ENCODE measurements at regions not wholly inside any gene's neighbourhood (a gene's known extent, or its start where the extent isn't known, plus 50 kb on each side); places are given as distances from the start of the nearest gene placed in this dataset.

DNA sequence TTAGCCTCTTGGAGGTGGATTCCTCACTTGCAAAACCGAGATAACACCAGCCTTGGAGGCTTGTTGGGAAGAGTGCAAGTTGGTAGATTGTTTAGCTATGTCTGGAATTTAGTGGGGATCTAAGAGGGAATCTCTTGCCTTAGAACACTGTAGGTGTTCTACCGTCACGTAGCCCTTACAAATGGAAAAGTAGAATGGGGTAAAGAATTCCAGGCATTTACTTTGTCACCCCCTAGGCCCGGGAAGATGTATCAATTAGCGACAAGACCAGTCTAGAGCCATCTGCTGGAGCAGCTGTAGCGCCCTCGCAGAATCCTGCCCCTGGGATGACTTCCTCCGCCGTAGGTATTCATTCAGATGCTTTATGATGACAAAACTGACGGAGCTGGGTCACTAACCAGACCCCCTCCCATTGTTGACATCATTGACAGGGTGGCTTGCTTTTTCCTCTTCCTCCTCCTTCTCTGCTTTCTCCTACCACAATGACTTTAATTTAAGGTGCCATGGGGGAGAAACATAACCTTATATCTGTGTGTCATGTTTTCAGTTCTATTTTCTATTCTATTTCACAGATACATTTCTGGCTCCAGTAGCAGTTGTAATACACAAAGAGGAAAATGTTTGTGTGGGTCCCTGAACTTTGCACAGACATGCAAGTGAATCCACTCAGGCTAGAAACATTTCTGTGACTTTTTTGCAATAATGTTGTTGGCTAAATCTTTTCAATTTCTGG is 262.6 kb upstream of the LYZL1 start:
- DNase-seq = no peak

- no peak for DNase-seq
Observed at GRCh38 chr10:29026802-29027580, 261.9 kb upstream of the LYZL1 start.

- DNase-seq = no peak
Observed at GRCh38 chr10:29028486-29028885, 260.4 kb upstream of the LYZL1 start.

- DNase-seq = no peak
Observed at GRCh38 chr10:29030900-29031299, 258.0 kb upstream of the LYZL1 start.

- DNase-seq = no peak
Observed at GRCh38 chr10:29032169-29032568, 256.7 kb upstream of the LYZL1 start.

- no peak for DNase-seq
Observed at GRCh38 chr10:29033311-29033940, 255.4 kb upstream of the LYZL1 start.

- no peak for DNase-seq
Observed at GRCh38 chr10:29034592-29034991, 254.3 kb upstream of the LYZL1 start.

- no peak for DNase-seq
Observed at GRCh38 chr10:29035721-29036120, 253.1 kb upstream of the LYZL1 start.

DNA sequence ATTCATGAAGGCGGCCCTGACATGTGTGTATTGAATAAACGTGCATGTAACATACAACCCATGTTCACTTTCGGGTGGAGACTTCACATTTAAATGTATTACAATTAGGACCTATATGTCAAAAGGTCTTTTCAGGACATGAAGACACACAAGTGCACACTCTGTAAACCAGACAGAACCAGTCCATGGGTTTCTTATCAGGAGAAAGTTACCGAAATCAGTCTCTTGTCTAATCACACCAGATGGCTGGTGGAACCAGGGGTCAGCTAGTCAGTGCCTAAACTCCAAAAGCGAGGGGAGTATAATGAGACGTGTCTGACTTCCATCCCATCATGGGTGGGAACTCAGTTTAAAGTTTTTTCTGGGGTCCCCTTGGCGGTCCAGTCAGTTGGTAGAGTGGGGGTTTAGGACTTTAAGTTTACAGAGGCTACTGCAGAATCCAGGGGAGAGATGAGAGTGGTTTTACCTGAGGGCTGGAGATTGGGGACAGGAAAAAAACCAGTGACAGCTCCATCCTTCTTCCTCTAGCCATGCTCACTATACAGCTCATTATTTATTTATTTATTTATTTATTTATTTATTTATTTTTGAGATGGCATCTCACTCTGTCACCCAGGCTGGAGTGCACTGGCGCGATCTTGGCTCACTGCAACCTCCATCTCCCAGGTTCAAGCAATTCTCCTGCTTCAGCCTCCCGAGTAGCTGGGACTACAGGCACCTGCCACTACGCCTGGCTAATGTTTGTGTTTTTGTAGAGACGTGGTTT is 251.3 kb upstream of the LYZL1 start:
- no peak for DNase-seq

DNA sequence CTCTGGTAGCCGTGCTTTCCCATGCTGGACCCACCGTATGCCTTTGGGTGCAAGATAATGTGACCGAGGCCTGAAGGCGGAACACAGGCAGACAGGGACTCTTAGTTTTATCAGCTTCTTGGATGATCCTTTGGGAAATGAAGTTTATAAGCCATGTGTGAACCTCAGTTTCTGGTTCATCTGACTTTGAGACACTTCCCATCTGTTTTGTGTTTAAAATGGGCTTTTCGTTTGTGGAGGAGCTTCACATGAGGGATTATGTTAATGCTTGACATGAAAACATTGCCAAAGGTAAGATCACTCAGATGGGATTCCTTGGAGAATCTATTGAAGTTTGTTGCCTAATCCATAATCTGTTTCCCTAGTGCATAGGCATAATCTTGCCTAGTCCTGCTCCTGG is 249.8 kb upstream of the LYZL1 start:
- DNase-seq = no peak

- no peak for DNase-seq
Observed at GRCh38 chr10:29039677-29040189, 249.1 kb upstream of the LYZL1 start.

GRCh38 chr10:29041616-29042015 is 247.3 kb upstream of the LYZL1 start:
- no peak for DNase-seq

GRCh38 chr10:29048506-29048905 is 240.4 kb upstream of the LYZL1 start:
- no peak for DNase-seq

DNA sequence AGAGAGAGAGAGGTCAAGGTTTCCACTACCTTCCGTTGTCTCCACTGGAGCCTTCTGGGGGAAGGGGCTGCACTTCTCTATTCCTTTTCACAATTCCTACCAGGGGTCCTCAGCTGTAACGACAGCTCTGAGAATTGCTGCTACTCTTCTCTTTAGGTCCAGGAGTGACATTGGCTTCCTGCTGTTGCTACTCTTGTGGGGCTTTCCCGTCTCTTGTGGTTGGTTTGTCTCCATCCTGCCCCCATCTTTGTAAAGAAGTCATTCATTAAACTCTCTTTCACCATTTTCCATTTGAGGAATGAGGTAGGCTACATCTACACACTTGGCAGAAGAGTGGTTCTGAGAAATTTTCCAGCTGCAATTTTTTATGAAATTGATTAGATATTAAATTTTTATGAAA is 238.8 kb upstream of the LYZL1 start:
- no peak for DNase-seq

GRCh38 chr10:29055101-29055500 is 233.8 kb upstream of the LYZL1 start:
- no peak for DNase-seq

DNA sequence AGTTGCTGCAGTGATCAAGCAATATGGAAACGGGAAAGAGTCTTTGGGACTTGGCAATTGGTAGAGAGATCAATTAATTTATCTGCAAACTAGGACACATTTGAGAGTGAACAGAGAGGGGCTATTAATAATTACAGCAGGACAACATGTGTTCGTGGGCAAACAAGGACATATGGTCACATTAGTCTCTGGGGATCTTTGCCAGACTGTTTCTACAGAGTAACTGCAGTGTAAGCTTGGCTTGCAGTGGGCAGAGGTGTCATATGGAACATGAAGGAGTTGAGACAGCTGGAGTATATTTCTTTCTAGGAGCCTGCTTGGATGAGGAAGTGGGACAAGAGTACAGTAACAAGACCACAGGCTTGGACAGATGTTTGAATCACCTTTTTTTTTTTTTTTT is 232.1 kb upstream of the LYZL1 start:
- DNase-seq = no peak

DNA sequence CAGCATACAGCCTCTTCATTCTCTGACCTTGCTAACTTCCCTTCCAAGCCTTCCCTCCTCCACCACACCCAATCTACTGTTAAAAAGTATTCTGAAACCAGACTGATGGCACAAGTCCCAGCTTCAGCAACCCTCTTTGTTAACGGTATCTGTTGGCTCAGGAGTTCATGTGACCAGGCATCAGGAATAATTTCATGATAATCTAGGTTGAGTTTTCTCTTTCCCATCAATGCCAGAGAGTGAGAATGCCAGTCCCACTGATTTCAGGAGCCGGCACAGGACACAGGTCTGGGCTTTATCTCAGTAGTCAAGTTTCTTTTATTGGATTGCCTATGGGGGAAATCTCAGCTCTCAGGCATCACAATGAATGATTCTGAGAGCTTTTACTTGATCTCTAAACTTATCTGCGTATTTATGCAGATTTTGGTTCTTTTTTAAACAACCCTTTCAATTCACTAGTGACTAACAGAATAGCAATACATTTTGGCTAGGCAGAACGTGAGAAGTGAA is 231.0 kb upstream of the LYZL1 start:
- no peak for DNase-seq

DNA sequence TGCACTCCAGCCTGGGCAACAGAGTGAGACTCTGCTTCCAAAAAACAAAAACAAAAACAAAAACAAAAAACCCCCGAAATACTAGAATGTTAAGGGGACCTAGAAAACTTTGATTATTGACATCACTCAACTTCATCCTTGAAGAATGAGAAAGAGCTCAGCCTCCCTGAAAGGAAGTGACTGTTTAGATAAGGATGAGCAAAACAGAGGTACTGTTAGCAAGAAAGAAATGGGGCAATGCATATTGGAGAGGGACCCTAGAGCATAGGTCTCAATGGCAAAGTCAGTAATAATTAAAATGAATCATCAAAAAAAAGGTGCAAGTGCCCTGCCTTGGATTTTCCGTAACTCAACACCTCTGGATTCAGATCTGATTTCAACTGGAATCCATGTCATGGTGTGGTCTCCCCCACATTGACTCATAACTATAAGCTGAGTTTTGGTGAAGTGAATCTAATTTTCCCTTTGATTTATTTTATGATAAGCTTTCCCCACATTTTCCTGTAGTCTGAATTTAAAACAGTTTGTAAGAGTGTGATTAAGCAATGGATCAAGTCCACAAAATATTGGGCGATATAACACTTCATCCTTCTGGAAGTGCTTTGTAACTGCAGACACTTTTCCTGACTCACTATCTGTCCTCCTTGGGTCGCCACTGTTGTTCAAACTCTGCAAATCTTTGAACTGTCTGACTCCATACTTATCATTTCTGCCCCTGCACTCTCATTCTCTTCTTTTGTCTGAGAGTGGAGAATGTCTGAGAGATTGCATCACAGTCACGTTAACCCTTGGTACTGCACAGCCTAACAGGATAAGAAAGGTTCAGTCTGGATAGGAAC is 224.8 kb upstream of the LYZL1 start:
- DNase-seq = no peak

DNA sequence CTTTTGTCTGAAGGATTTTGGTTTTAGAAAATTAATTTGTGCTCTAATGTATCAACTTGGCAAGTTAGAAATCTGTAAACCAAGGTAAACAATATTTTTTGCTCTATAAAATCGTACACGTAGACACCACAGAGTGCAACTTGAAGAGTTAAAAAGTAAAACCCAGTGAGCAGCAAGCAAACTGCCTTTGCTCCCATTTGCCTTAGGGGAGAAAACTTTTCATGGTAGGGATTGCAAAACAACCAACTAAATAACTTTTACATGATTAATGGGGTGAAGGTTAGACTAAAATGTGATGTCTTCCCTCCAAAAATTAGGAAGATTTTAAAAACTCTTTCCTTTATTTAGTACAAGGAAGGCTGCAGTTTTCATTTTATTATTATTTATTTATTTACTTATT is 224.2 kb upstream of the LYZL1 start:
- DNase-seq = no peak

DNA sequence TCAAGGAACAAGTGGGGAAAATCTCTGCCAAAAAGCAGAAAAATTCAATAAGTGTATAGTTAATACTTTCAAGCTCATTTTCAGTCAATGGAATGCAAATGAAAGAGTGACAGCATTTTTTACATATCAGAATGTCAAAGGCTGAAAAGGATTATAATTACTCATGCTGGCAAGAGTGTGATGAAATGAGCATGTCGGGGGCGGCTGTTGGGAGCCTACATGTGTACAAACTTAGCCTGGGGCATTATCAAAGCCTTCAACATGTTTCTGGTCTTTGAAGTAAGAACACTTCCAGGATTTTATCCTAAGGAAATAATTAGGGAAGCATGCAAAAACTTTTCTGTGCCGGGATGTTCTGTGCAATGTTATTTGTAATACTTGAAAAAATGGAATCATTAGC is 221.7 kb upstream of the LYZL1 start:
- no peak for DNase-seq

DNA sequence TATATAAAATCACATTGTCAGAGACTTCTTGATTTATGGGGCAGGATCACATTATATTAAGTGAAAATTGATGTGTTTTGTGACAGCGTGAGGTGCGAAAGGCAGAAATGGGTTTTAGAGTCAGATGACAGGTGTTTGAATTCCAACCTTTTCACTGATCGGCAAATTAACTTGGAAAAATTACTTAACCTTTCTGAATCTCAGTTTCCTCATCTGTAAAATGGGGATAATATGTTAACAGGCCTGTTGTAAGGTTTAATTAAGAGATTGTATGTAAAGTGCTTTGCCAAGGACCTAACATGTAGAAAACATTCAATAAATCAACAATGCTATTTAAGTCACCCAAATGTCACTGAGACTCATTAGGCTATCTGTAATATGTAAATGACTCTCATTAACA is 221.2 kb upstream of the LYZL1 start:
- no peak for DNase-seq
